HG03469 (cell line): ENCODE measurements at regions not wholly inside any gene's neighbourhood (a gene's known extent, or its start where the extent isn't known, plus 50 kb on each side); places are given as distances from the start of the nearest gene placed in this dataset.

Source experiments
- ATAC-seq: cut with Tn5 transposase; IDR thresholded peaks from one replicate; pipeline ENCODE4 v1.9.1; 2021; ENCODE audit warnings: mild to moderate bottlenecking, moderate library complexity, moderate number of reproducible peaks; ENCODE audit not compliant: unreplicated experiment

DNA sequence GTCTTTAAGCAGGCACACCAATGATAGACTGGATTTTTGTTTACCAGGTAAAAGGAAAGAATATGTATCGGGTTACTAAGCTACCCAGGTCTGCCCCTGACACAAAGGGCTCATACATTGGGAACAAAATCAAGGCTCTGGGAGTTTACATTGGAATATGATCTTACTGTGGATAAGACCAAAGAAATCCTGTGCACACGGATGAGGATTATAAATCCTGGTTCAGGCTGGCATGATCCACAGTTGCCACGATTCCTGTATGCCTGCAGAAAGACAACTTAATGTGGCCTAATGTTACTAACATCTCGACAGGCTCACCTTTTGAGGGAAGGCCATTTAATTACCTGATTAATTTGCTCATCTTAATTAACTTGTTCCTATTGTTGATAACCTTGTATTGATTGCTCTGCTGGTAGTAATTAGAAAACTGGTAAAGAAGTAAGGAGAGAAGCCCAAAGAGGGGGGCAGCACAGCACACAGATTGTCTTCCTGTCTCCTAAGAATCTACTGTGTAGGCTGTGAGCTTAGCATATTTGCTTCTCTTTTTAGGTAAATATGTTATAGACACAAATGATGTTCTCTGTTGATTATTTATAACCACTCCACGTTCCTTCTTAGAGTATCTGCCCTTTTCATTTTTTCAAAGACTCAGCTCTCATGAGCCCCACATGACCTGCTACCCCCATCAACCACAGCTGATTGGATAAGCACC is 51.0 kb upstream of the TOX3 start:
- ATAC-seq: no peak

- no peak for ATAC-seq
Measured at GRCh38 chr16:52597073-52597771, 50.3 kb upstream of the TOX3 start.
